RWPE1 (cell line): ENCODE measurements at regions not wholly inside any gene's neighbourhood (a gene's known extent, or its start where the extent isn't known, plus 50 kb on each side); places are given as distances from the start of the nearest gene placed in this dataset.
A peak's percentile ranks its signal among the peaks of the same experiment; 100 is the strongest.

Experiments
- CTCF ChIA-PET: fragments of 350-600 bp; sonication (Branson Sonifier 250); formaldehyde crosslinking; extraction: SDS; loops from one replicate; lab custom pipeline; 2021; lab: Yijun Ruan, JAX
- POLR2A ChIA-PET: fragments of 400-600 bp; formaldehyde crosslinking; extraction: SDS; loops from one replicate; lab custom pipeline; 2020; ENCODE audit warnings: antibody characterized with exemption; ENCODE audit not compliant: low non-redundant PET; lab: Yijun Ruan, JAX
- DNase-seq: peaks from one replicate; pipeline ENCODE4 v3.0.0; 2012; ENCODE audit warnings: low spot score
- H3K27ac ChIP-seq: fragments of 450-650 bp; 2 replicates; pipeline ENCODE4 v1.5.1; 2017
- CTCF ChIP-seq: fragments of 450-650 bp; conservative IDR thresholded peaks from 2 replicates; pipeline ENCODE4 v1.5.1; 2017; ENCODE audit warnings: low read depth, mild to moderate bottlenecking

GRCh38 chr3:11932636-11933035 is 71.6 kb upstream of the SYN2 start:
- CTCF ChIA-PET = no interaction called here
- POLR2A ChIA-PET = no interaction called here
- TF ChIP-seq CTCF = no peak
- no peak for DNase-seq
- no peak overlapping the region for H3K27ac ChIP-seq

- no peak for DNase-seq
- POLR2A ChIA-PET = no interaction called here
- no peak for TF ChIP-seq CTCF
- no peak overlapping the region for H3K27ac ChIP-seq
- CTCF ChIA-PET = no interaction called here
Measured at GRCh38 chr3:11933529-11933928, 70.7 kb upstream of the SYN2 start.

GRCh38 chr3:11944052-11944673 is 60.0 kb upstream of the SYN2 start:
- POLR2A ChIA-PET = no interaction called here
- CTCF ChIA-PET = interaction anchor here (0.7 to 1.3 kb wide), 3 partner anchors 9 to 147 kb away, joined by 3 read pairs; no protein-coding TSS in a partner anchor
- peak; percentile 25 for DNase-seq
- TF ChIP-seq CTCF = peak; percentile 52
- H3K27ac ChIP-seq = no peak overlapping the region

GRCh38 chr3:11948331-11948730 is 55.9 kb upstream of the SYN2 start:
- CTCF ChIA-PET = no interaction called here
- DNase-seq = no peak
- H3K27ac ChIP-seq = no peak overlapping the region
- no peak for TF ChIP-seq CTCF
- POLR2A ChIA-PET = no interaction called here

- ChIA-PET POLR2A (no interaction called here), CTCF (no interaction called here)
- DNase-seq = no peak
- no peak for TF ChIP-seq CTCF
- no peak overlapping the region for H3K27ac ChIP-seq
Measured at GRCh38 chr3:11948866-11949265, 55.3 kb upstream of the SYN2 start.

GRCh38 chr3:11949351-11949750 is 54.8 kb upstream of the SYN2 start:
- H3K27ac ChIP-seq = no peak overlapping the region
- TF ChIP-seq CTCF = no peak
- ChIA-PET POLR2A (no interaction called here), CTCF (no interaction called here)
- DNase-seq = no peak

- no peak for DNase-seq
- no peak for TF ChIP-seq CTCF
- ChIA-PET POLR2A (no interaction called here), CTCF (interaction anchor here (0.6 kb wide), 1 partner anchor 299 kb away, joined by 4 read pairs; no protein-coding TSS in a partner anchor)
- H3K27ac ChIP-seq = no peak overlapping the region
Measured at GRCh38 chr3:11950576-11950975, 53.6 kb upstream of the SYN2 start.
